Neural cell (in vitro differentiated cells): ENCODE measurements at regions not wholly inside any gene's neighbourhood (a gene's known extent, or its start where the extent isn't known, plus 50 kb on each side); places are given as distances from the start of the nearest gene placed in this dataset.

ENCODE experiments used
- H2AFZ ChIP-seq: fragments of 200-600, 300-800 bp; sonication (generic), shearing (Covaris generic); 2 replicates; pipeline ENCODE4 v1.6.0; 2014; ENCODE audit warnings: low read depth, mild to moderate bottlenecking, antibody characterized with exemption, low read length, moderate library complexity
- H3F3A ChIP-seq: fragments of 200-600 bp; shearing (Covaris generic); 2 replicates; pipeline ENCODE4 v1.6.1; 2016; ENCODE audit warnings: mild to moderate bottlenecking, moderate library complexity, mixed read lengths, antibody characterized with exemption, low read length; ENCODE audit not compliant: insufficient read depth, poor library complexity, severe bottlenecking
- H3K27ac ChIP-seq: fragments of 200-600, 300-800 bp; sonication (generic), shearing (Covaris generic); 2 replicates; pipeline ENCODE4 v1.5.1; 2014; ENCODE audit warnings: mild to moderate bottlenecking, low read length, moderate library complexity
- H3K27me3 ChIP-seq: fragments of 300-800, 200-600 bp; sonication (generic), shearing (Covaris generic); 2 replicates; pipeline ENCODE4 v1.6.0; 2014; ENCODE audit warnings: mild to moderate bottlenecking, low read depth, low read length, moderate library complexity; ENCODE audit not compliant: insufficient read depth
- H3K36me3 ChIP-seq: fragments of 300-800, 200-600 bp; sonication (generic), shearing (Covaris generic); 2 replicates; pipeline ENCODE4 v1.5.1; 2014; ENCODE audit warnings: mild to moderate bottlenecking, antibody characterized with exemption, low read length, moderate library complexity; ENCODE audit not compliant: insufficient read depth
- H3K4me2 ChIP-seq: fragments of 300-800, 200-600 bp; sonication (generic), shearing (Covaris generic); 2 replicates; pipeline ENCODE4 v1.6.0; 2014; ENCODE audit warnings: mild to moderate bottlenecking, low read length
- H3K4me3 ChIP-seq: fragments of 300-800, 200-600 bp; sonication (generic), shearing (Covaris generic); 2 replicates; pipeline ENCODE4 v1.5.1; 2014; ENCODE audit warnings: mild to moderate bottlenecking, low read length, moderate library complexity
- H3K79me2 ChIP-seq: fragments of 200-600 bp; shearing (Covaris generic); replicated peaks from 2 replicates; pipeline ENCODE4 v1.6.0; 2014; ENCODE audit warnings: mild to moderate bottlenecking, low read length, moderate library complexity; ENCODE audit not compliant: insufficient read depth
- H3K9ac ChIP-seq: fragments of 300-800, 200-600 bp; sonication (generic), shearing (Covaris generic); 2 replicates; pipeline ENCODE4 v1.6.1; 2016; ENCODE audit warnings: mild to moderate bottlenecking, low read length, mixed read lengths
- H3K9me2 ChIP-seq: fragments of 200-600 bp; shearing (Covaris generic); 2 replicates; pipeline ENCODE4 v1.6.1; 2016; ENCODE audit warnings: mild to moderate bottlenecking, low read length, mixed read lengths; ENCODE audit not compliant: insufficient read depth
- H3K9me3 ChIP-seq: fragments of 200-600, 300-800 bp; sonication (generic), shearing (Covaris generic); 2 replicates; pipeline ENCODE4 v1.6.1; 2016; ENCODE audit warnings: mild to moderate bottlenecking, mixed run types, low read length, moderate library complexity, mixed read lengths
- H4K20me1 ChIP-seq: fragments of 200-600 bp; shearing (Covaris generic); 2 replicates; pipeline ENCODE4 v1.6.1; 2016; ENCODE audit warnings: mild to moderate bottlenecking, mixed run types; ENCODE audit not compliant: insufficient read depth
- EP300 ChIP-seq: fragments of 450-650 bp; conservative IDR thresholded peaks from 2 replicates; pipeline ENCODE4 v1.6.1; 2014; ENCODE audit warnings: antibody characterized with exemption, mild to moderate bottlenecking, moderate library complexity; ENCODE audit not compliant: poor library complexity, severe bottlenecking
- EZH2 ChIP-seq: fragments of 200-600, 300-800 bp; shearing (Covaris generic), sonication (generic); IDR thresholded peaks from 2 replicates; pipeline ENCODE4 v1.6.1; 2014; ENCODE audit warnings: antibody characterized with exemption, low read length, borderline replicate concordance, mild to moderate bottlenecking; ENCODE audit not compliant: insufficient read depth, poor library complexity, severe bottlenecking
- MXI1 ChIP-seq: fragments of 450-650 bp; conservative IDR thresholded peaks from 2 replicates; pipeline ENCODE4 v1.6.1; 2014; ENCODE audit warnings: antibody characterized with exemption, mild to moderate bottlenecking; ENCODE audit not compliant: poor library complexity, severe bottlenecking
- POLR2AphosphoS5 ChIP-seq: IDR thresholded peaks from 2 replicates; pipeline ENCODE4 v1.6.1; 2012
- RAD21 ChIP-seq: fragments of 450-650 bp; conservative IDR thresholded peaks from 2 replicates; pipeline ENCODE4 v1.6.1; 2014; ENCODE audit warnings: antibody characterized with exemption, mild to moderate bottlenecking, moderate library complexity
- SMC3 ChIP-seq: fragments of 450-650 bp; conservative IDR thresholded peaks from 2 replicates; pipeline ENCODE4 v1.6.1; 2014; ENCODE audit warnings: antibody characterized with exemption, mild to moderate bottlenecking, moderate library complexity; ENCODE audit not compliant: poor library complexity
- TAF1 ChIP-seq: IDR thresholded peaks from 2 replicates; pipeline ENCODE4 v1.6.1; 2012; ENCODE audit warnings: low read depth
- TF ChIP-seq, protein P1 (sequence below): IDR thresholded peaks from 2 replicates; pipeline ENCODE4 v1.6.1; 2012; ENCODE audit warnings: borderline replicate concordance
- TF ChIP-seq, protein P2 (sequence below): fragments of 450-650 bp; IDR thresholded peaks from 2 replicates; pipeline ENCODE4 v1.5.1; 2014; ENCODE audit warnings: antibody characterized with exemption, mild to moderate bottlenecking, moderate library complexity; ENCODE audit not compliant: poor library complexity, severe bottlenecking

DNA sequence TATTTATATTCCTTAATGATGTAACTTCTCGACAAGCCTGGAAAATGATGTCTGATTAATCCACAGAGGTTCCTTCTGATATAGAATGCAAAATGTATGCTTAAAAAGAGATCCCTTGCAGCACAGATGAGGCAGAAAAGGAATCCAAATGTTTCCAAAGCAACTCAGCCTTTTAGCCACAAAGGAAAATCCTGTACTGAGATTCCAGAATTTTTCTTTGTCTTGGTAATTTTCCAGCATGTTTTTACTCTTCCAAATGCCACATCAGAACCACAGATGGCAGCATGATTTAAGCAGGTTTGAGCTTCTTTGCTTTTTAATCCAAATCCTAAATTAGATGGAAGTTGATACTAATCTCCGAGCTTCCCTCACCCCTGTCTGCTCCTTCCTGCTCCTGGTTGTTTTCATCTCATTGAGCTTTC is 176.4 kb upstream of the PALMD start:
- Histone ChIP-seq H3K9me3 (no peaks in the 10 kb centered on the region), H4K20me1 (no peaks in the 10 kb centered on the region), H3K9me2 (no peaks in the 10 kb centered on the region), H3K4me3 (no peak overlapping the region), H3K79me2 (no peaks in the 10 kb centered on the region), H3K9ac (peak overlapping the region; percentile 14), H3K36me3 (no peaks in the 10 kb centered on the region), H3K27ac (peak overlapping the region; percentile 55), H3K27me3 (no peaks in the 10 kb centered on the region), H2AFZ (peak overlapping the region; percentile 56), H3K4me2 (no peak overlapping the region), H3F3A (no peaks in the 10 kb centered on the region)
- TF ChIP-seq MXI1 = no peak
- TF ChIP-seq, protein P1, sequence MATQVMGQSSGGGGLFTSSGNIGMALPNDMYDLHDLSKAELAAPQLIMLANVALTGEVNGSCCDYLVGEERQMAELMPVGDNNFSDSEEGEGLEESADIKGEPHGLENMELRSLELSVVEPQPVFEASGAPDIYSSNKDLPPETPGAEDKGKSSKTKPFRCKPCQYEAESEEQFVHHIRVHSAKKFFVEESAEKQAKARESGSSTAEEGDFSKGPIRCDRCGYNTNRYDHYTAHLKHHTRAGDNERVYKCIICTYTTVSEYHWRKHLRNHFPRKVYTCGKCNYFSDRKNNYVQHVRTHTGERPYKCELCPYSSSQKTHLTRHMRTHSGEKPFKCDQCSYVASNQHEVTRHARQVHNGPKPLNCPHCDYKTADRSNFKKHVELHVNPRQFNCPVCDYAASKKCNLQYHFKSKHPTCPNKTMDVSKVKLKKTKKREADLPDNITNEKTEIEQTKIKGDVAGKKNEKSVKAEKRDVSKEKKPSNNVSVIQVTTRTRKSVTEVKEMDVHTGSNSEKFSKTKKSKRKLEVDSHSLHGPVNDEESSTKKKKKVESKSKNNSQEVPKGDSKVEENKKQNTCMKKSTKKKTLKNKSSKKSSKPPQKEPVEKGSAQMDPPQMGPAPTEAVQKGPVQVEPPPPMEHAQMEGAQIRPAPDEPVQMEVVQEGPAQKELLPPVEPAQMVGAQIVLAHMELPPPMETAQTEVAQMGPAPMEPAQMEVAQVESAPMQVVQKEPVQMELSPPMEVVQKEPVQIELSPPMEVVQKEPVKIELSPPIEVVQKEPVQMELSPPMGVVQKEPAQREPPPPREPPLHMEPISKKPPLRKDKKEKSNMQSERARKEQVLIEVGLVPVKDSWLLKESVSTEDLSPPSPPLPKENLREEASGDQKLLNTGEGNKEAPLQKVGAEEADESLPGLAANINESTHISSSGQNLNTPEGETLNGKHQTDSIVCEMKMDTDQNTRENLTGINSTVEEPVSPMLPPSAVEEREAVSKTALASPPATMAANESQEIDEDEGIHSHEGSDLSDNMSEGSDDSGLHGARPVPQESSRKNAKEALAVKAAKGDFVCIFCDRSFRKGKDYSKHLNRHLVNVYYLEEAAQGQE = peak; percentile 36

DNA sequence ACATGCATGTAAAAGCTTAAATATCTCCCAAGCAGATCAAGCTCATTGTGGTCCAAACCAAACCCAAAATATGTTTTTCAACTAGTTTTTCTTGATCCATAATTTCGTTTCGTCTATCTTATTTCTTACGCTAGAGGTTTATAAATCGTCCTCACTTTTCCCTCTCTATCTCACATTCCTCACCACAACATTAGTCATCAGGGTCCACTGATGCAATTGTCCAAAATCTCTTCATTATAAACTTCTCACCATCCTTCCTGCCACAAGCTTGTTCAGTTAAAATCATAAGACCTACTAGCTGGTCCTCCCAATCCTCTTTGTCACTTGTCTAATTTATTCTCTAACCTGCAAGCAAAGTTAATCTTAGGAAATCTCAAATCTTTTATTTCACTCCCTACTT is 173.0 kb upstream of the PALMD start:
- H3K36me3 ChIP-seq = no peaks in the 10 kb centered on the region
- H2AFZ ChIP-seq = no peak overlapping the region
- TF ChIP-seq TAF1 (no peak), MXI1 (no peak), EP300 (no peak), POLR2AphosphoS5 (no peak), EZH2 (no peak)
- TF ChIP-seq, protein P1 = no peak
- no peak overlapping the region for H3K4me2 ChIP-seq
- no peaks in the 10 kb centered on the region for H3K27me3 ChIP-seq
- H3K9ac ChIP-seq = no peak overlapping the region
- H3K4me3 ChIP-seq = no peak overlapping the region
- H3K9me3 ChIP-seq = no peaks in the 10 kb centered on the region
- H3K79me2 ChIP-seq = no peaks in the 10 kb centered on the region
- H3K27ac ChIP-seq = no peak overlapping the region
- no peaks in the 10 kb centered on the region for H3K9me2 ChIP-seq
- no peaks in the 10 kb centered on the region for H4K20me1 ChIP-seq
- peaks cover 4% of the 10 kb centered on the region for H3F3A ChIP-seq

DNA sequence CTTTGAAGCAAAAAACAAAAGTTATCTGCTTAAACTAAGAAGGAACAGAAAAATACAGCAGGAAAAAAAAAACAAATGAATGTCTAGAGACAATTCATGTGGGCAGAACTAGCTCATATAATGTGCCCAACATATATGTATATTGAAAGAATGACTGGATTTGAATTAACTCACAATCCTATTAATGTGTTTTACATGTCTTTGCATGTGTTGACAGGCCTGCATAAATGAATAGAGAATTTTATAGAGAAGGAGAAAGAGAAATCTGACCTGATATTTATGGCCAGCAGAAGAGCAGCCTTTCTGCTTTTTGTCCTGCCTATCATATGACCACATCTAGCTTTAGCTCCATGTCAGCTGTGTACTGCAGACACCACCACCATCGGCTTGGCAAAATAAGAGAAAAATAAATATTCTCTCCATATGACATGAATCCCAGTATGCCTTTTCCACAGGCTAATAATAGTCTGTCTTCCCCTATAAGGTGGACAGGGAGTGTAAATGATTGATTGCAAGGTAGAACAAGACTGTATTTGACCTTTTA is 171.5 kb upstream of the PALMD start:
- H3F3A ChIP-seq = peaks cover 4% of the 10 kb centered on the region
- H3K9ac ChIP-seq = peak overlapping the region; percentile 28
- TF ChIP-seq, protein P2, sequence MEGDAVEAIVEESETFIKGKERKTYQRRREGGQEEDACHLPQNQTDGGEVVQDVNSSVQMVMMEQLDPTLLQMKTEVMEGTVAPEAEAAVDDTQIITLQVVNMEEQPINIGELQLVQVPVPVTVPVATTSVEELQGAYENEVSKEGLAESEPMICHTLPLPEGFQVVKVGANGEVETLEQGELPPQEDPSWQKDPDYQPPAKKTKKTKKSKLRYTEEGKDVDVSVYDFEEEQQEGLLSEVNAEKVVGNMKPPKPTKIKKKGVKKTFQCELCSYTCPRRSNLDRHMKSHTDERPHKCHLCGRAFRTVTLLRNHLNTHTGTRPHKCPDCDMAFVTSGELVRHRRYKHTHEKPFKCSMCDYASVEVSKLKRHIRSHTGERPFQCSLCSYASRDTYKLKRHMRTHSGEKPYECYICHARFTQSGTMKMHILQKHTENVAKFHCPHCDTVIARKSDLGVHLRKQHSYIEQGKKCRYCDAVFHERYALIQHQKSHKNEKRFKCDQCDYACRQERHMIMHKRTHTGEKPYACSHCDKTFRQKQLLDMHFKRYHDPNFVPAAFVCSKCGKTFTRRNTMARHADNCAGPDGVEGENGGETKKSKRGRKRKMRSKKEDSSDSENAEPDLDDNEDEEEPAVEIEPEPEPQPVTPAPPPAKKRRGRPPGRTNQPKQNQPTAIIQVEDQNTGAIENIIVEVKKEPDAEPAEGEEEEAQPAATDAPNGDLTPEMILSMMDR = no peak
- no peak for TF ChIP-seq MXI1
- no peak for TF ChIP-seq POLR2AphosphoS5
- no peak for TF ChIP-seq SMC3
- no peak for TF ChIP-seq RAD21
- no peak for TF ChIP-seq EZH2
- H3K27me3 ChIP-seq = no peaks in the 10 kb centered on the region
- H3K9me3 ChIP-seq = no peaks in the 10 kb centered on the region
- H3K79me2 ChIP-seq = no peaks in the 10 kb centered on the region
- no peak overlapping the region for H2AFZ ChIP-seq
- no peak overlapping the region for H3K4me2 ChIP-seq
- peak overlapping the region; percentile 90 for H3K27ac ChIP-seq
- no peaks in the 10 kb centered on the region for H3K9me2 ChIP-seq
- H4K20me1 ChIP-seq = no peaks in the 10 kb centered on the region
- H3K36me3 ChIP-seq = no peaks in the 10 kb centered on the region
- no peak overlapping the region for H3K4me3 ChIP-seq
